Uterus (tissue), 3 donors: ENCODE measurements at regions not wholly inside any gene's neighbourhood (a gene's known extent, or its start where the extent isn't known, plus 50 kb on each side); places are given as distances from the start of the nearest gene placed in this dataset.

Experiments
- DNase-seq, 2 donors: peaks; one replicate each; pipeline ENCODE4 v3.0.0-alpha.2; 2019 to 2020
- H3K27ac ChIP-seq, 2 donors: fragments of 200-600 bp; sonication (generic); 1 replicate in 1 of 2; 2 replicates in 1 of 2; pipeline ENCODE4 v1.5.1; 2016 to 2018
- H3K27me3 ChIP-seq, 2 donors: fragments of 200-600 bp; sonication (generic); one replicate each; pipeline ENCODE4 v1.5.1; 2018 to 2019; ENCODE audit warnings: control low read depth in 1 of 2
- H3K36me3 ChIP-seq, 2 donors: fragments of 200-600 bp; sonication (generic); one replicate each; pipeline ENCODE4 v1.5.1; 2019; ENCODE audit warnings: control low read depth in 1 of 2
- H3K4me1 ChIP-seq, 2 donors: fragments of 200-600 bp; sonication (generic); one replicate each; pipeline ENCODE4 v1.5.1; 2018 to 2019; ENCODE audit warnings: control low read depth in 1 of 2
- H3K4me3 ChIP-seq, 2 donors: fragments of 200-600 bp; sonication (generic); 1 replicate in 1 of 2; 2 replicates in 1 of 2; pipeline ENCODE4 v1.5.1; 2018 to 2019; ENCODE audit warnings: mild to moderate bottlenecking in 1 of 2
- H3K9me3 ChIP-seq, 2 donors: fragments of 200-600 bp; sonication (generic); one replicate each; pipeline ENCODE4 v1.5.1; 2019; ENCODE audit warnings: control low read depth in 1 of 2
- POLR2A ChIP-seq, 2 donors: fragments of 450-650 bp; IDR thresholded peaks; one replicate each; pipeline ENCODE4 v1.6.1; 2016; ENCODE audit warnings: antibody characterized with exemption in 2 of 2, mild to moderate bottlenecking in 1 of 2, moderate library complexity in 1 of 2
- intact Hi-C: fragments of 100-400 bp; cut with DNase I; formaldehyde crosslinking; loops from one replicate; pipeline ENCODE4 v1.15.1; 2023; ENCODE audit warnings: low total_unique reads
- TF ChIP-seq, protein P1 (sequence below), 4 experiments: fragments of 200-600 bp in 2 of 4; fragments of 450-650 bp in 2 of 4; sonication (generic) in 2 of 4; IDR thresholded peaks; one replicate each; pipeline ENCODE4 v1.5.1; 2016 to 2019; ENCODE audit warnings: antibody characterized with exemption in 4 of 4, mild to moderate bottlenecking in 2 of 4, moderate library complexity in 1 of 4
- donor health status: DM: yes; HTN: yes; CAD: no.

DNA sequence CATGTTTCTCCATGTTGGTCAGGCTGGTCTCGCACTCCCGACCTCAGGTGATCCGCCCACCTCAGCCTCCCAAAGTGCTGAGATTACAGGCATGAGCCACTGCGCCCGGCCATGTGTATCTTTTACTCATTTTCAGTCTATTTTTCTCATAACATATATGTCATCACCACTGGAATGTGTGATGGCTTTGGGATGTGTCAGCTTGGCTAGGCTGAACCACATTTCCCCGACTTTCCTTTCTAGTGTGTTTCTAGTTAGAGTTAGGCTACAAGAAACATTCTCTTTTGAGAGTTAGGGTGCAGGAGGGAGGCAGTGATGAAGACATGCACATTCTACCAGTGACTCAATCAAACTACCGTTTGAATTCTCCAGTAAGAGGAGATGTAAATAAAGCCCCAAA is 444.9 kb upstream of the THBS1 start:
- Histone ChIP-seq H3K4me1 (no peaks in the 10 kb centered on the region), H3K27ac (no peak overlapping the region), H3K4me3 (no peak overlapping the region), H3K27me3 (no peaks in the 10 kb centered on the region), H3K9me3 (no peaks in the 10 kb centered on the region), H3K36me3 (no peaks in the 10 kb centered on the region)
- TF ChIP-seq, protein P1, sequence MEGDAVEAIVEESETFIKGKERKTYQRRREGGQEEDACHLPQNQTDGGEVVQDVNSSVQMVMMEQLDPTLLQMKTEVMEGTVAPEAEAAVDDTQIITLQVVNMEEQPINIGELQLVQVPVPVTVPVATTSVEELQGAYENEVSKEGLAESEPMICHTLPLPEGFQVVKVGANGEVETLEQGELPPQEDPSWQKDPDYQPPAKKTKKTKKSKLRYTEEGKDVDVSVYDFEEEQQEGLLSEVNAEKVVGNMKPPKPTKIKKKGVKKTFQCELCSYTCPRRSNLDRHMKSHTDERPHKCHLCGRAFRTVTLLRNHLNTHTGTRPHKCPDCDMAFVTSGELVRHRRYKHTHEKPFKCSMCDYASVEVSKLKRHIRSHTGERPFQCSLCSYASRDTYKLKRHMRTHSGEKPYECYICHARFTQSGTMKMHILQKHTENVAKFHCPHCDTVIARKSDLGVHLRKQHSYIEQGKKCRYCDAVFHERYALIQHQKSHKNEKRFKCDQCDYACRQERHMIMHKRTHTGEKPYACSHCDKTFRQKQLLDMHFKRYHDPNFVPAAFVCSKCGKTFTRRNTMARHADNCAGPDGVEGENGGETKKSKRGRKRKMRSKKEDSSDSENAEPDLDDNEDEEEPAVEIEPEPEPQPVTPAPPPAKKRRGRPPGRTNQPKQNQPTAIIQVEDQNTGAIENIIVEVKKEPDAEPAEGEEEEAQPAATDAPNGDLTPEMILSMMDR (IDR thresholded peaks at IDR 0.05): no peak
- no peak for TF ChIP-seq POLR2A (IDR thresholded peaks at IDR 0.05)
- DNase-seq: no peak
- intact Hi-C loops: no loop called here

DNA sequence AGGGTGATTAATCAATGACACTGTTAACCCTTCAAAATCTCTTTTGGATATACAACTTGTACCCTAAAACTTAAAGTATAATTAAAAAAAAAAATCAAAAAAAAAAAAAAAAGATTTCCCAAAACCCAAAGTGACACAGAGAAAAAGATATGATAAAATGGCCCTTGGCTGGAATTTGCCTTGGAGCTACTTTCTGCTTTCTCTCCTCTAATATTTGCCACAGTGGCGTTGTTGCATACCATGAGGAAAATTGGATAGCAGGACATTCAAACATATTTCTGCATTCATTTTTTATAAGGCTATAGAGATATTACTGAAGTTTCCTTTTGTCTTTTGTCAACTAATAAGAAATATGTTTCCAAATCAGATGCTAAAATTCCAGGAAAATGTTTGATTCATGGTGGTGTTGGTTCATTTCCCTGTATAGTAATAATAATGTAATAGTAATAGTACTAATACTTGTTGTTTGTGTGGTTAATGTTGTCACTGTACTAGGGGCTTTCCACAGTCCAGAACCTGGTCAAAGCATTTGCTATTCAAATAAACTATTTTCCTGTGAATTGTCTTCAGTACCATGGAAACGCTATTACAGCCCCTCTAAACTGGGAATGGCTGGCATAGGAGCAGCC is 441.3 kb upstream of the THBS1 start:
- Histone ChIP-seq H3K27ac (no peak overlapping the region), H3K27me3 (no peaks in the 10 kb centered on the region), H3K4me3 (no peak overlapping the region), H3K36me3 (no peaks in the 10 kb centered on the region), H3K9me3 (no peaks in the 10 kb centered on the region), H3K4me1 (no peaks in the 10 kb centered on the region)
- TF ChIP-seq, protein P1 (IDR thresholded peaks at IDR 0.05): no peak
- no peak for TF ChIP-seq POLR2A (IDR thresholded peaks at IDR 0.05)
- no peak for DNase-seq
- intact Hi-C loops: no loop called here

DNA sequence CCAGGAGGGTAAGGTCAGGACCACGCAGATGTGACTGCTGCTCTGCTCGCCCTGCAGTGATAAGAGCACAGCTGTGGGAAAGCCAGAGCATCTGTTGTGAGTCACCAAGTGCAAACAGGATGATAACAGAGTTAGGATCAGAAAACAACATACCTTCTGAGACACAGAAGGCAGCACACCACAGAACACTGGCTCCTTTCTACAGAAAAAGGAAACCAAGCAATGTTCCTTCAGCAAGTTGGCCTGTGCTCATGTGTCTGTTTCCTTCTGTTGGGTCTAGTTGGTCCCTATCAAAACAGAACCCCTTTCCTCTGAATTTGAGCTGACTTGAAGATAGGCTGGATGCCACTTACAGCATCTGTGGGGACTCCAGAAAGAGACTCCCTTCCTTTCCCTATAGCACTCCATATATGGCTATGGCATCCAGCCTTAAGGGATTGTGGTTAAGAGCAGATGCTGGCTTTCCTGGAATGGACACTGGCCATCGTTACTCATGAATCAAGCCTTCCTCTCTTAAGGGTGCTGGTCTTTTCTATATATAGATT is 440.7 kb upstream of the THBS1 start:
- Histone ChIP-seq H3K9me3 (no peaks in the 10 kb centered on the region), H3K4me3 (no peak overlapping the region), H3K27ac (no peak overlapping the region), H3K36me3 (no peaks in the 10 kb centered on the region), H3K27me3 (no peaks in the 10 kb centered on the region), H3K4me1 (no peaks in the 10 kb centered on the region)
- DNase-seq: no peak
- intact Hi-C loops: no loop called here
- TF ChIP-seq, protein P1 (IDR thresholded peaks at IDR 0.05): no peak
- no peak for TF ChIP-seq POLR2A (IDR thresholded peaks at IDR 0.05)

DNA sequence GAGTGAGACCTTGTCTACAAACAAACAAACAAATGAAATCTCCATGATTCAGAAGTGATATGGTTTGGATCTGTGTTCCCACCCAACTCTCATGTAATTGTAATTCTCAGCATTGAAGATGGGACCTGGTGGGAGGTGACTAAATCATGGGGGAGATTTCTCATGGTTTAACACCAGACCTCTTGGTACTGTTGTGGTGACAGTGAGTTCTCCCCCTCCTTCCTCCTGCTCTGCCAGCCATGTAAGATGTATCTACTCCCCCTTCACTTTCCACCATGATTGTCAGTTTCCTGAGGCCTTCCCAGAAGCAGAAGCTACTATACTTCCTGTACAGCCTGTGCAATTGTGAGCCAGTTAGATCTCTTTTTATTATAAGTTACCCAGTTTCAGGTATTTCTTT is 438.4 kb upstream of the THBS1 start:
- Histone ChIP-seq H3K27me3 (no peaks in the 10 kb centered on the region), H3K36me3 (no peaks in the 10 kb centered on the region), H3K4me1 (no peaks in the 10 kb centered on the region), H3K27ac (no peak overlapping the region), H3K4me3 (no peak overlapping the region), H3K9me3 (no peaks in the 10 kb centered on the region)
- no peak for DNase-seq
- no peak for TF ChIP-seq POLR2A (IDR thresholded peaks at IDR 0.05)
- TF ChIP-seq, protein P1 (IDR thresholded peaks at IDR 0.05): no peak
- intact Hi-C loops: no loop called here

DNA sequence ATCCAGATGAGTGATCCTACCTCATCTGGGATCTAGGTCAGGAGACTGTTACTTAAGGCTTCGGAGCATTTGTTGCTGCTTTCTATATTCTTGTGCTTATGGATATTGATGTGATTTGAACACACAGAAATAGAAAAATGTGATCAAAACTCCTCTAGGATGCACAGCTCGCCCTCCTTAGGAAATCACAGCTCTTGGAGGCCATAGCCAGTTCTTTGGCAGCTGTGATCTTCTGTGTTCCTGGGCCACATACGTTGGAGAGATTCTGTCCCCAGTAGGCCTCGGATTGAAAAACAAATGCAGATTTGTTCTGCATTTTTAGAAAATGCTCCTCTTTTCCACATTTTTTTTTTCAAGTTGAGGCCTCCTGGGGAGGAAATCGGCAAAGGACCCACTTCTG is 437.4 kb upstream of the THBS1 start:
- H3K27me3 ChIP-seq: no peaks in the 10 kb centered on the region

More for the DNA sequence above, 437.4 kb upstream of the THBS1 start:
- no peaks in the 10 kb centered on the region for H3K36me3 ChIP-seq
- intact Hi-C loops: no loop called here
- H3K27ac ChIP-seq: no peak overlapping the region
- H3K4me3 ChIP-seq: no peak overlapping the region
- TF ChIP-seq, protein P1 (IDR thresholded peaks at IDR 0.05): no peak
- TF ChIP-seq POLR2A (IDR thresholded peaks at IDR 0.05): no peak
- no peak for DNase-seq
- H3K9me3 ChIP-seq: no peaks in the 10 kb centered on the region
- no peaks in the 10 kb centered on the region for H3K4me1 ChIP-seq
